Posterior vena cava (tissue), 2 donors: ENCODE measurements at regions not wholly inside any gene's neighbourhood (a gene's known extent, or its start where the extent isn't known, plus 50 kb on each side); places are given as distances from the start of the nearest gene placed in this dataset.

Source experiments
- DNase-seq: peaks from one replicate; pipeline ENCODE4 v3.0.0-alpha.2; 2020; ENCODE audit warnings: low spot score
- intact Hi-C, 2 donors: fragments of 100-400 bp; cut with DNase I; formaldehyde crosslinking; loops; one replicate each; pipeline versions ENCODE4 v1.14.1 to v1.14.2; 2022 to 2023
- donor health status: DM: yes; HTN: yes; CAD: no.
- donor health status: DM: yes; HTN: yes; CAD: no.

DNA sequence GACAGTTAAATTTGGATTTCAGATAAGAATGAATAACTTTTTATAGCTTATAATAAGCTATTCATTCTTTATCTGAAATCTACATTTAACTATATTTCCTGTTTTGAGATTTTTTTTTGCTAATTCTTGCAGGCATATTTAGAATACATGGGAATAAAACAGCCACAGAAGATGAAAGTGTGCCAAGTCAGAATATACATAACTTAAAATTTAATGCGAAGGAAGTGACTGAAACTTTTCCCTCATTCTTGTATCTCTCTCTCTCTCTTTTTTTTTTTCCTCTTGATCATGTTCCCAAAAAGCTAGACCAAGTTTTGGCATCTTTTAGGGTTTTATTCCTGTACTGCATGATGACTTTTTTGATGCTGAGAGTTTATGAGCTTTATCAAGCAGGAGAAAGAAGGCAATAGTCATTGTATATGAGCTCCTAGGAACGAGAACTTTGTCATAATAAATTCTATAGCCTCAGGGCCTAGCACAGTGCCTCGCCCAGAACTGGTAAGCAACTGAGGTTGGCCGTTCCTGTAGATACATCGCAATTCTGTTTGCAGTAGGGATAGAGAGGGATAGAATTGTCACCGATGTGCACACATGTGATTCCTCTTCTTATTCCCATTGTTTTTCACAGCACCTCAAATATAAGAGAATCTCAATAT is 205.2 kb downstream of the MYLK4 start:
- intact Hi-C loops, result no loop called here
- no peak for DNase-seq

DNA sequence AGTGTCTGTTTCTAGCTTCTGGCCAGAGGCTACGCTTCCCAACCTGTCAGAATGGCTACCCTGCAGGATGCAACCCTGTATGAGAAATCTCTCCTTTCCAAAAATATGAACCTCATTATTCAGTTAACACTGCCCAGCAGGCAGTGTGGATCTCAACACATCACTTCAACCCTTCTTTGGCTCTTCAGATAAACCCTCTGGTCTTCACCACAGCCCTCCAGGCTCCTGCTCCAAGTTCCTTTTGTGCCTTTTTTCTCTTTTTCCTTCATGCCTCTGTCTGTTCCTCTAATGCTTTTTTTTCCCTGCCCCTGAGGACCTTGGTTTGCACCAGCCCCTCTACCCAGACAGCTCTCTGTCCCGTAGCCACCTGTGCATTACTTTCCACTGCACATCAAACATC is 207.4 kb downstream of the MYLK4 start:
- DNase-seq, result no peak
- intact Hi-C loops, result no loop called here

DNA sequence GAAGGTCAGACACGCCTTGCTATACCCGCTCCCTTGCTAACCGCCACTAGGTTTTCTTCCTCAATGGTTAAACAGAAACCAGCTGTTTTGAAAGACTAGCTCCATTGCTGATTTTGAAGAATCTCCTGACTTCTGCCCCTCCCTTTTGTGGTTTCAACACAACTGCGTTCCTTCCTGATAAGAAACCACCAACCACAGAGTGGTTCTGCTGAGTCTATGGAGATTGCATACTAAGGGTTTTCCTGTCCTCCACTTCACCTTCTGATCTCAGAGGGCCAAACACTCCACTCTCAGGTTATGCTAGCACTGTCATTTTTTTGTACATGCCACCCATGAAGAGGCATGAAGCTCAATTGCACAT is 207.9 kb downstream of the MYLK4 start:
- no peak for DNase-seq

DNA sequence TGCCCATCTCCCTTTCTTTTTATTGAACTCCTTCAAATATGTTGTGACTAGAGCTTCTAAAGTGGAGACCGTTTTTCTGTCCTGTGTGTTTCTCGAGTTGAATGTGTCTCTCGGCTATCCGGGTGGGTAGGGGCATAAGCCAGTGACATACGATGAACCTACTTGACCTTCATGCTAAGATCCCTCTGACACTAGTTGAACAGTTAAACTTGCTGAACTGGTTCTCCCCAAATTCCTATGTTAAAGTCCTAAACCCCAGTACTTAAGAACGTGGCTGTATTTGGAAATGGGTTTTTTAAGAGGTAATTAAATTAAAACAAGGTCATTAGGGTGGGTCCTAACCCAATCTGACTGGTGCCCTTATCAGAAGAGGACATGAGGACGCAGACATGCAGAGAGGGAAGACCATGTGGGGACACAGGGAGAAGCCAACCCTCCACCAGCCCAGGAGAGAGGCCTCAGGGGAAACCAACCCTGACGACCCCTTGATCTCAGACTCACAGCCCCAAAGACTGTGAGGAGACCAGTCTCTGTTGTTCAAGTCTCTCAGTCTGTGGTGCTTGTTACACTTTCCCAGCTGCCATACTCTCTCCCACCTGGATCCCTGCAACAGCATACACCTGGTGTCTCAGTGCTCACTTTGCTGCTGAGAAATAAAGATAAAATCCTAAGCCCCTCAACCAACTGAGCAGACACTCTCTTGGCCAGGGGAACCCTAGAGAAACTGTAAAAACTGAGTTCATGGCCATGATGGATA is 208.4 kb downstream of the MYLK4 start:
- intact Hi-C loops, result no loop called here
- no peak for DNase-seq

More for the DNA sequence above, 207.9 kb downstream of the MYLK4 start:
- intact Hi-C loops, result no loop called here

DNA sequence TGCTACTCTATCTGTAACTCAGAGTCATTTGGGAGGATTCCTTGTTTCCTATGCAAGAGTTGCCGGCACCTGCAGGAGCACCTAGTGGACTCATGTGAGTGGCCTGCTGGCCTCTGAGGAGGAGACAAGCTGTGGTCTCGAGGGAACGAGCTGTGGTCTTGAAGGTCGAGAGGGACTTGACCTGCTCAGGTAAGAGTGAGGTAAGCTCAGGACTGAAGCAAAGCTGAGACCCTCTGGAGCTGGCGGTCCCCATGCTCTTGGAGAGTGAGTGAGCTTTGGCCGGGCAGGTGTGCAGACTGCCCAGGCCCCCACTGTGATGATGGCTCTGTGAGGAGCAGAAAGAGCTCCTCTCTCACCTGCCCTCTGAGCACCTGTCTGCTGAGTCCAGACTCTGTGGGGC is 214.3 kb downstream of the MYLK4 start:
- no peak for DNase-seq
- intact Hi-C loops, result no loop called here

DNA sequence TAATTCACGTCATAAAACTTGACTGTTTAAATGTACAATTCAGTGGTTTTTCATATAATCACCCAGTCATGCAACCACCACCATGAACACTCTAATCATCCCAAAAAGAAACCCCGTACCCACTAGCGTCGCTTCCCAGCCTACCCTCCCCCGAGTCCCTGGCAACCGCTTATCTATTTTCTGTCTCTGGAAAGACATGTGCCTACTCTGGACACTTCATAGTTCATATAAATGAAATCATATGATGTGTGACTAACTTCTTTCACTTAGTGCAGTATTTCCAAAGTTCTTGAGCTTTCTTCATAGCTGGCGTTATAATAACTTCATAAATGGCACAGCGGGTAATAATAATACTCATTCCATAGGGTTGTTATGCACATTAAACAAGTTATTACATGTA is 215.2 kb downstream of the MYLK4 start:
- no peak for DNase-seq

DNA sequence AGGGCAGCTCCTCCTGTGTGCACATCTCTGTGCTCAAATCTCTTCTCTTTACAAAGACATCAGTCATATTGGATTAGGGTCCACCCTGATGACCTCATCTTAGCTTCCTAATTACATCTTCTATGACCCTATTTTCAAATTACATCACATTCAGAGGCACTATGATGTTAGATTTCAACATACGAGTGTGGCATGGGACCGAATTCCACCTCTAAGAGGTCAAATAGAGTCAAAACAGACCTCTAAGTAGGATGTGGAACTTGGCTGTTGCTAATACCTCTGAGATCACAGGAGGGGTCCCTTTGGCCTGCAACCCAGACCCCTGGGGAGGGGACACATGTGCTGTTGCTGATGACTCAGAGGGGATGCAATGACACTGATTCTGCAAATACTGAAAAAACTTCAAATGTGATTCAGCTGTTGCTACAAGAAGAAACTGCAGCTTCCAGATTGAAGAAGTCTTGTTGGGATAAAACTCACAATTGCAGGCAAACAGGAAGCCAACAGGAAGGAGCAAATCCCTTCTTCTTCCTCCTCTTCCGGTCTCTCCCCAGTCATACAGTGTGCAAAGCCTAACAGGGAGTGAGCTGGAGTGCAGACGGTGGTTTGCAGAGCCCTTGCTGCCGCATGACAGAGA is 216.2 kb downstream of the MYLK4 start:
- intact Hi-C loops, result no loop called here
- no peak for DNase-seq

More for the DNA sequence above, 215.2 kb downstream of the MYLK4 start:
- intact Hi-C loops, result no loop called here

DNA sequence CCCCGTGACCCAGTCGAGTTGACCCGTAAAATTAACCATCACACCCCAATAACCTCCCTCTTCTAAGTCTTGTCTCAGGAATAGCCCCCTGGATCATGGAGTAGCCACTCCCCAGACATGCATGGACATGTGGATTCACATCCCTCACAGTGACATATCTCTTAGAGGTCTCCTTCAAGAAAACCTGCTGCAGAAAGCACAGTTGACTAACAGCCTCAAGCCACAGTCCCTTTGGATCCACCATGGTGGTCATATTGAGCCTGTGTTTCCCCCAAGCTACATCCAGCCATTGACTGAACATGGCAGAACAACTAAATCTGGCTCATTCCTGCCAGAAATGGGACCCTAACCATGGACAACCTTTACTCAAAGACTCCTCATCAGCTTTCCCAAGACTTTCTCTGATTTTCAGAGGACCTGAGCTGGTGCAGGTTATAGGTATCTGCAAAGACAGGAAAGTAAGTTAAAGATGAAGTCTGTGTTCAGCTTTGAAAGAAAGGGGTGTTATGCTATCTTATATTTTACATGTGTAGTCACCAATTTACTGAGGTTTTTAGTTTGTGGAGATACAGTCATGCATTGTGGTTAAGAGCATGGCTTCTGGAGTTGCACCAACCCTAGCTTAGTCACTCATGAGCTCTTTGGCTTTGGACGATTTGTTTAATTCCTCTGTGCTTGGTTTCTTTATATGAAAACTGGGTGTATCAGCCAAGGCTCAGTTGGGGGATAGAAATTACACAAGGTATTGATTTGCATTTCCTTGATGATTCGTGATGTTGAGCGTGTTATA is 219.1 kb downstream of the MYLK4 start:
- DNase-seq, result no peak
- intact Hi-C loops, result no loop called here

DNA sequence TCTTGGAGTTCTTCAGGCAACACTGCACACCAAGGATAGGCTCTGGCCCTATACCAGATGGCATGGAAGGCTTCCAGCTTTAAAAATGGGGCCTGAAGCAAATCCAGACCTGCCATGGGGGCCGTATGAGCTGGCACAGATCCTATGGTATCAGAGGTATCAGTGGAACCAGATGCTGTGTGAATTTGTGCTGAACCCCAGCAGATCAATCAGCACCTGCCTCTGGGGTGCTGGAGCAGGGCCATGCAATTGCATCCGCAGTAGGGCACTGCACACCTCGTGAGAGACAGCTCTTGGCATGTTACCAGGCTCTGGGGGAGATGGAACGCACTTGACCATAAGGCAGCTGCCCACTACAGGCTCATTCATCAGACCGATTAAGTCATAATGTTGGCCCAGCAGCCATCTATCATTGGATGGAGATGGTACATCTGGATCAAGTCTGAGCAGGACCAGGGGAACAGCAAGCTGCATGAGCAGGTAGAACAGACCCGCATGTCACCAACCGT is 221.5 kb downstream of the MYLK4 start:
- no peak for DNase-seq
- intact Hi-C loops, result no loop called here

DNA sequence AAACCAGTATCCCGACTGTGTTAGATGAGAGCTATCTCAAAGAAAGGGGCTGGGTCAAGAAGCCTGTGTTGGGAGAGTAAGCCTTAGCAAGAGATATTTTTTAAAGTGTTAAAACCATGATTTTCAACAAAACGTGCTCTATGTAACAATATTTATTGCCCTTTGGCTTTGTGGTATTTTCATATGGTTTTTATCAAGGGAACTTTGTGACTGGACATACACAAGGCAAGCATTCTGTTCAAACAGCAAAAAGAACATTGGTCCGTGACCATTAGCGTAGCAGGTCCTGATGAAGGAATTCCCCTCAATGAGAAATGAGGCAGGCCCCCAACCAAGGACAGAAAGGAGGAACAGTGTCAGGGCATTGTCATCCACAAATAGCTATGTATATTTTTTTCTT is 222.6 kb downstream of the MYLK4 start:
- no peak for DNase-seq
- intact Hi-C loops, result no loop called here

DNA sequence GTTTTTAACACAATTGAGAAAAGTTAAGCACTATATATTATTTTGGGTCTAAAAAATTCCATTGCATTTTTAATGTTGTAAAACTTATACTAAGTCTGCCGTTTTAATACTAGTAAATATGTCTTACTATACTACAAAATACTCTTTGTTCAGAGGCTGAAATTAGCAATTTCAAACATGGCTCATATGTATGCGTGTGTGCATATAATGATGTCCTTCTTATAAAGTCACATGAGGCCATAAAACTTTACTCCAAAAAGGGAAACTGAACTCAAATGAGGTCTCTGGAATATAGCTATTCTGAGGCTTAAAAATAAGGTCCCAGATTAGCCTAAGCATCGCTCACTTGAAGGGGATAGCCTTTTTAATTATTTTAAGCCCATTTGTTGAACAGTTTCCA is 224.0 kb downstream of the MYLK4 start:
- intact Hi-C loops, result no loop called here

DNA sequence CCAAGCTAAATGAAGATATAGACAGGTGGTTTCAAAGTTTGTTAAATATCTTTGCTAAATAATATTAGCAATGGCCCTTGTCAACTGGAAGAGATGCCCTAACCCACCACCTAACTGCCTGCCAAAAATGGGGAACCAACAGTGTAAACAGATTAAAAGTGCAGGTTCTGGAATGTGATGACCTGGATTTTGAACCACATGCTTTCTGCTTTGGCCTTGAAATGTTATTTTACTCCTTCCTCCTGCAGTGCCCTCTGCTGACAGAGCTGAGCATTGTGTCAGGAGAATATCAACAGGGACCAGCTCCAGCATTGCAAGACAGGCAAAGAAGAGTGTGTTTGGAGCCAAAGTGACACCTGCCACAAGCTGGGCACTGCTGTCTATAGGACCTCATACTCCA is 226.6 kb downstream of the MYLK4 start:
- intact Hi-C loops, result no loop called here
- DNase-seq, result no peak

More for the DNA sequence above, 224.0 kb downstream of the MYLK4 start:
- DNase-seq, result no peak

DNA sequence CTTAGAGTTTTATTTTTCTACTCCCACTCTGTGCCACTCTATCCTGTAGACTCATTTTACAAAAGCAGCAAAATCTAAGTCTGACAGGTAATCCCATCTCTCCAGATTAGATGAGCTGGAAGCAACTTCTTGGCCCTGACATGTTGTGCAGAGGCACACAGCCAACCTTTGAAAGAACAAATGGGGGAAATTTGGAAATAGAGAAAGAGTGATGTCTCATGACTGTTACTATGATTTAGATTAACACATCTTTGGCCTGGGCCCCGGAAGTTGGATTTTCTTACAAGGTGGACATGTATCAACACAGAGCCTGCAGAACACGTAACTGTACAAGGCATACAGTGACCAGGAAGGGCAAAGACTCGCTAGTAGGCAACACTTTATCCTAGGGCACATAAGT is 227.7 kb downstream of the MYLK4 start:
- intact Hi-C loops, result no loop called here
- no peak for DNase-seq

DNA sequence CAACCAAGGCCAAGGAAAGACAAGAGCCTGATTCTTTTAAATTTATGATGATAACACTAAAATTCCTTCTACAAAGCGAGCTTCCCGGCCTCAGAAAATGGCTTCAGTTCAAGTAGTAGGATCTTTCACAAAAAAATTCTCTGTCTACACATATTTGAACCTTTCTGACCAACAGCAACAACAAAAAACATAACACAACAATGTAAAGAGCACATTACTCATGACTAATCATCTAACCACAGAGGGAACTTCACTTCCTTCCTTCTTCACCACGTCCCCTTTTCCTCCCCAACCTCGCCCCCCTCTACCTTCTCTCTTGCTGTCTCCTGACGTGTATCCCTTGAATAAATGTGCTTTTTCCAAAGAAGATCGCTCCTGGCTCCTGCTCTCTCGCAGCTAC is 228.2 kb downstream of the MYLK4 start:
- intact Hi-C loops, result no loop called here
- DNase-seq, result no peak

DNA sequence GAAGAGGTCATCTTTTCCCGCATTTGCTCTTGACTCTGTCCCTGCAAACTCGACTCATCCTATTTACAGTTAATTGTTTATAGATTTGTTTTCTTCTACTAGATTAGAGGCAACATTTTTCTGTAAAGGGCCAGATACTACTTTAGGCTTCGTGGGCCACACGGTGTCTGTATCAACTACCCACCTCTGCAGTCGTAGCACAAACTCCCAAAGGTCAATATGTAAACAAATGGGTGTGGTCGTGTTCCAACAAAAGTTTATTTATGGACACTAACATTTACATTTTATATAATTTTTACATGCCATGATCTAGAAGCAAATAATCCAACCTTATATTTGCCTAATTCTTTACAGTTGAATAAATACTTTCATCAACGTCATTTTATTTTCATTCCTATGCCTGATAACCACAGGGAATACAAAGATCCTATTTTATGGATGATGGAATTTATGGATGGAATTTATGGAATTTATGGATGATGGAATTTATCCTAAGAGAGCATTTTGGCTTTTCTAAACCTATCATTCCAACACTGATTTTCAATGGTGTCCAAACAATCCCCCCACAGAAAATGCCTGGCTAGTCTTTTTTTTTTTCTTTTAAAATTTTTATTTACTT is 232.8 kb downstream of the MYLK4 start:
- intact Hi-C loops, result no loop called here
- no peak for DNase-seq

DNA sequence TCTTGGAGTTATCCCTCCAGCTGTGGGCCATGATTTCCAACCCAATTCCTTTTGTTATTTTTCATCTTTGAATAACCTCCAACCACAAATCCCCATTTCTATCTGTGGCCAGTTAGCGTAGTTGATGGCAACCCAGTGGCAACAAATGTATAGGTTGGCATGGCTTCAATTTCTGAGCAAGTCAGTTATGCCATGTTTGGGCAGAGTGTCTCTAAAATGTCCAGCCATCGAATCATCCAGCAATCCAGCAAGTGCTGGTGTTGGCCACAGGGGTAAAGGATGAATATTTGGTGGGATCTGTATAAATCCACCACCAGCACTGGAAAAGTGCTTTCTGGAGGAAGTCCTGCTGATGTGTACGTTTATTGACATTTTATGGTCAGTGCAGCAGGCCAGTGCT is 233.3 kb downstream of the MYLK4 start:
- intact Hi-C loops, result no loop called here
- DNase-seq, result no peak

DNA sequence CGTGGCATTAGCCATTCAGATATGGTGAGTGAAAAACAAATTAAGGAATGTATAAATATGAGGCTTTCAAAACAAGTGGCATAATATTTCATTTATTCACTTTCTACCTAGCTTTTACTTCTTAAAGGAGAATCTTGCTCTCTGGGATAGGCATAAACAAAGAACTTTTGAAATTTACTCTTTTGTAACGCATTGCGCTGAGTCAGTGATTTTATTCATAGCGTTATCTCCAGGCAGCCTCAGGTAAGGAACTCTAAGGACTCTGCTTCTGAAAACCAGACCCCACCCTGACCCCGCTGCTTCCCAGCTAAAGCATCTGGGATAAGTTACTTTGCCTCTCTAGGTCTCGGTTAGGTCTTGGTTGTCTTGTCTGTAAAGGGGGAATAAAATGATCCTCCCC is 234.7 kb downstream of the MYLK4 start:
- DNase-seq, result no peak
- intact Hi-C loops, result no loop called here

DNA sequence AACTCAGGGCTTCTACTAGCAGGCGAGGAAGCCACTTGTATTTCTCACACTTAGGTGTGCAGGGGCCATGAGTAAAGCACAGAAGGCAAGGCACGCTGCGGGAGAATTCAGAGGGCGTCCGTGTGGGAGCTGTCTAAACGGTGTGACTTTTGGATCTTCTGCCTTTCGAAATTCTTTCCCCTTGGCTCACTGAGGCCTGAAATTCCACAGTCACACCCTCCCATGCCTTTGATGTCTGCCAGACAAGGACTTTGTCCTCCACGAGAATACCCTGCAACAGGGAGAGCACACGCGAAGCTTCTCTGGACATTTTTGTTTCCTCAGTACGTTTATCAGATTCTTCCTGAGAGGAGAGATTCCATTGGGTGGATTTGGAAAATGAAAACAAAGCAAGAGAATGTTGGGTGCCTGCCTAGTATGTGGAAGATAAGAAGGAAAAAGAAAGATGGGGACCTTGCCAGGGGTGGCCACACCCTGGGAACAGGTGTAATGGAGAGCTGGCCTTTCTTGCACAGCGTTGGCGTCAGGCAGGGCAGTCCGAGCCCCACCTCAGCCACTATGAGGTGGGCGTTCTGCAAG is 235.7 kb downstream of the MYLK4 start:
- intact Hi-C loops, result no loop called here
- no peak for DNase-seq

DNA sequence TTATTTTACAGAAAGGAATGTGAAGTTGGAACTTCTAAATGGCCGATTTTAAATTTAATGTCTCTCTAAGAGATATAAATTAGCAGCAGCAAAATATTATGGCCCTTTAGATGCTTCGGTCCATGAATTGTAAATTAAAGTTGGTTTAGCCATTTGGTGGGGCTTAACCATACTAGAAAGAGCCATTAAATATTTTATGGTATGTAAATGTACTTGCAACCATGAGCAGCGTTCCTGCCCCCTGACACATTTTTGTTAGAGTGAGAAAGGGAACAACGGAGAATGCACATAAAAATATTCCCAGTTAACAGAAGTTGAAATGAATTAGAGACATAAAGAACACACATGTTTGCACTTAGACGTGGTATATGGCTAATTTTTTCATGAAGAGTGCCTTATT is 237.9 kb downstream of the MYLK4 start:
- DNase-seq, result no peak

More for the DNA sequence above, 237.9 kb downstream of the MYLK4 start:
- intact Hi-C loops, result no loop called here
